GM13977 (cell line): ENCODE measurements at regions not wholly inside any gene's neighbourhood (a gene's known extent, or its start where the extent isn't known, plus 50 kb on each side); places are given as distances from the start of the nearest gene placed in this dataset.

Experiments used
- DNase-seq: peaks from one replicate; pipeline ENCODE4 v3.0.0; 2012; ENCODE audit warnings: low spot score
- CTCF ChIP-seq: IDR thresholded peaks from 2 replicates; pipeline ENCODE4 v1.5.1; 2012; ENCODE audit warnings: mild to moderate bottlenecking, control low read depth; ENCODE audit not compliant: insufficient read depth; ENCODE audit errors: extremely low read depth, missing control alignments
- in situ Hi-C: fragments of 300-500 bp; cut with MboI; formaldehyde crosslinking; loops from one replicate; pipeline ENCODE4 v1.12.0; 2022; ENCODE audit warnings: low sequenced_read_pairs, low pct_unique_long_range_greater_than_20kb, mixed read lengths, inconsistent platforms; ENCODE audit not compliant: unreplicated experiment

- no peak for DNase-seq
- in situ Hi-C loops = no loop called here
- no peak for TF ChIP-seq CTCF
Observed at GRCh38 chr13:39274739-39275325, 236.6 kb downstream of the NHLRC3 start.

- in situ Hi-C loops = no loop called here
- DNase-seq = no peak
- no peak for TF ChIP-seq CTCF
Observed at GRCh38 chr13:39279077-39279476, 240.8 kb downstream of the NHLRC3 start.

- no peak for TF ChIP-seq CTCF
- DNase-seq = no peak
- in situ Hi-C loops = loop anchor here (10.0 kb wide), 1 partner anchor 333 kb away; no protein-coding TSS in a partner anchor
Observed at GRCh38 chr13:39281539-39282150, 243.4 kb downstream of the NHLRC3 start.

- DNase-seq = peak; percentile 16
- no peak for TF ChIP-seq CTCF
- in situ Hi-C loops = loop anchor here (10.0 kb wide), 1 partner anchor 332 kb away; no protein-coding TSS in a partner anchor
Observed at GRCh38 chr13:39282400-39282972, 244.2 kb downstream of the NHLRC3 start.

- no peak for DNase-seq
- in situ Hi-C loops = loop anchor here (10.0 kb wide), 1 partner anchor 332 kb away; no protein-coding TSS in a partner anchor
- TF ChIP-seq CTCF = no peak
Observed at GRCh38 chr13:39283072-39283471, 244.8 kb downstream of the NHLRC3 start.

GRCh38 chr13:39284801-39285388 is 246.6 kb downstream of the NHLRC3 start:
- no peak for DNase-seq
- in situ Hi-C loops = loop anchor here (10.0 kb wide), 1 partner anchor 330 kb away; no protein-coding TSS in a partner anchor
- no peak for TF ChIP-seq CTCF
